BLaER1 treated with 17β-estradiol and CSF1 and Interleukin-3, amounts not matched to agents 10 nM and 100 nM (cell line): ENCODE measurements at regions not wholly inside any gene's neighbourhood (a gene's known extent, or its start where the extent isn't known, plus 50 kb on each side); places are given as distances from the start of the nearest gene placed in this dataset.

Source experiments
- H3K27ac ChIP-seq, 11 experiments: shearing (Covaris generic); formaldehyde crosslinking; 2 replicates each; pipeline ENCODE4 v1.8.1; 2022
- H3K27me3 ChIP-seq, 11 experiments: shearing (Covaris generic); formaldehyde crosslinking; 2 replicates each; pipeline ENCODE4 v1.8.1; 2022
- H3K36me3 ChIP-seq, 11 experiments: shearing (Covaris generic); formaldehyde crosslinking; 2 replicates each; pipeline ENCODE4 v1.8.1; 2022
- H3K4me1 ChIP-seq, 10 experiments: shearing (Covaris generic); formaldehyde crosslinking; 2 replicates each; pipeline ENCODE4 v1.8.1; 2022
- H3K4me2 ChIP-seq, 11 experiments: shearing (Covaris generic); formaldehyde crosslinking; 2 replicates each; pipeline ENCODE4 v1.8.1; 2022
- H3K4me3 ChIP-seq, 10 experiments: shearing (Covaris generic); formaldehyde crosslinking; 2 replicates each; pipeline ENCODE4 v1.8.1; 2022
- H3K9ac ChIP-seq, 11 experiments: shearing (Covaris generic); formaldehyde crosslinking; 2 replicates each; pipeline ENCODE4 v1.8.1; 2022
- H3K9me3 ChIP-seq, 11 experiments: shearing (Covaris generic); formaldehyde crosslinking; replicated peaks in 1 of 11; 2 replicates each; pipeline ENCODE4 v1.8.1; 2022
- H4K20me1 ChIP-seq, 11 experiments: shearing (Covaris generic); formaldehyde crosslinking; 2 replicates each; pipeline ENCODE4 v1.8.1; 2022
- Cebpa-rat ChIP-seq, 11 experiments: shearing (Covaris generic); IDR thresholded peaks; 2 replicates each; pipeline ENCODE4 v1.8.1; 2022

- no peak overlapping the region for H3K4me2 ChIP-seq
- TF ChIP-seq Cebpa-rat (IDR thresholded peaks at IDR 0.05), result no peak
- H4K20me1 ChIP-seq, result no peaks in the 10 kb centered on the region
- no peak overlapping the region for H3K9ac ChIP-seq
- H3K36me3 ChIP-seq, result no peaks in the 10 kb centered on the region
- H3K4me1 ChIP-seq, result no peaks in the 10 kb centered on the region
- no peaks in the 10 kb centered on the region for H3K27me3 ChIP-seq
- H3K27ac ChIP-seq, result no peak overlapping the region
- peaks cover 0 to 15% (median 4%) of the 10 kb centered on the region in 11 experiments; a peak in 7 of 22 replicates for H3K9me3 ChIP-seq
- no peak overlapping the region for H3K4me3 ChIP-seq
Observed at GRCh38 chr10:76684968-76685367, 952.6 kb downstream of the KCNMA1 start.

DNA sequence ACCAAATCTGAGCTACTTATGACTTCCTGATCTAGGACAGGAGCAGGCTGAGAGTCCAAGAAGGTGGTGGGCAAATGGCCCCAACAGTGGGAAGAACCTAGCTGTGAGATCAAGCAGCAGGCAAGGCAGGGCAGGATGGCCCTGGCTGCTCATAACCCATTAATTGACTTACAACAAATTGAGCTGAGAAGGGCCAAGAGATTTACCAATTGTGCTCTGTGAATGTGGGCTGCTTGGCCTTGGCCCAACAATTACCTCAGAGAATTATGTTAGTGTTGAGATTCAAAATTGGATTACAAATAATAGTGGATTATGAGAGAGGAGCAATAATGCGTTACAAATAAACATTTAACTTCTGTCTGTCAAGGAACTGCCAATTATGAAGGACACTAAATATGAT, 956.5 kb downstream of the KCNMA1 start:
- no peaks in the 10 kb centered on the region for H3K9me3 ChIP-seq
- H4K20me1 ChIP-seq, result no peaks in the 10 kb centered on the region
- H3K27ac ChIP-seq, result no peak overlapping the region
- no peaks in the 10 kb centered on the region for H3K36me3 ChIP-seq
- H3K4me2 ChIP-seq, result no peak overlapping the region
- H3K4me3 ChIP-seq, result no peak overlapping the region
- no peaks in the 10 kb centered on the region for H3K4me1 ChIP-seq
- TF ChIP-seq Cebpa-rat (IDR thresholded peaks at IDR 0.05), result no peak
- H3K27me3 ChIP-seq, result no peaks in the 10 kb centered on the region
- H3K9ac ChIP-seq, result no peak overlapping the region

DNA sequence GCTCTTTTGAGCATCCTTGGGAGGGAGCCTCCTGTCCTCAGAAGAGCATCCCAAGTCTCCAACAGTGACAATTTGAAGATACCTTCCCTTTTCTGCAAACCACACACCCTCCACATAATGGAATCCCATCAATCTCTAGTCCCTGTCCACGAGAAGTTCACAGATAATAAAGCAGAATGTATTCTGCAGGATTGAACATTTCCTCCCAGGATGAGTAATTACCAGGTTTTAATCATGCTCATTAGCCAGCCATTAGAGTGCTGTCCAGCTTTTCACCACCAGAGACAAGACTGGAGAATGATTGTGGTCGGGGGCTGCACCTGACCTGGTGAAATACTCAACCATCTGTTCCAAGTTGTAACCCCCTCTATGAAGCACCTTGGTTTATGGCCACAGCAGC, 958.6 kb downstream of the KCNMA1 start:
- Histone ChIP-seq H3K27me3 (no peaks in the 10 kb centered on the region), H3K9me3 (no peaks in the 10 kb centered on the region), H3K4me1 (no peaks in the 10 kb centered on the region), H3K9ac (no peak overlapping the region), H4K20me1 (no peaks in the 10 kb centered on the region), H3K4me2 (no peak overlapping the region), H3K36me3 (no peaks in the 10 kb centered on the region), H3K4me3 (no peak overlapping the region), H3K27ac (no peak overlapping the region)
- no peak for TF ChIP-seq Cebpa-rat (IDR thresholded peaks at IDR 0.05)

GRCh38 chr10:76675951-76676587, 961.5 kb downstream of the KCNMA1 start:
- H3K27me3 ChIP-seq, result no peaks in the 10 kb centered on the region
- no peaks in the 10 kb centered on the region for H3K9me3 ChIP-seq
- H3K4me1 ChIP-seq, result no peaks in the 10 kb centered on the region
- no peak for TF ChIP-seq Cebpa-rat (IDR thresholded peaks at IDR 0.05)
- H3K27ac ChIP-seq, result no peak overlapping the region
- no peak overlapping the region for H3K4me2 ChIP-seq
- H4K20me1 ChIP-seq, result no peaks in the 10 kb centered on the region
- H3K36me3 ChIP-seq, result no peaks in the 10 kb centered on the region
- H3K9ac ChIP-seq, result no peak overlapping the region
- H3K4me3 ChIP-seq, result no peak overlapping the region

DNA sequence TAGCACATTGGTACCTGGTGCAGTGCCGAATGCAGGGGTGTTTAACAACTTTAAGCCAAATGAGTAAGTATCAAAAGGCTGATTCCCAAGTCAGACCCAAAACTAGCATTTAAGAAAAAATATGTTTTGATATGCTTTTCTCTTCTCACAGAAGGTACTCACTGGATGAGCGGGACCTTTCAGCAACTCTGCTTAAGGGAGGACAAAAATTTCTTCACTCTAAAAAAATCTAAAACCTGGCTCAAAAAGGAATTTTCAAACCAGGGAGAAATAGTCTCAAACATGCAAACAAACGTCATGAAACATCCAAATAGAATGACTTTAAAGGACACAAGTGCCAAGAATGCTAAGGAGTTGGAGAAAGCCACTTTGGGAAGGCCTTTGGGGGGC, 962.1 kb downstream of the KCNMA1 start:
- Histone ChIP-seq H3K4me3 (no peak overlapping the region), H4K20me1 (no peaks in the 10 kb centered on the region), H3K4me2 (no peak overlapping the region), H3K27ac (no peak overlapping the region), H3K9me3 (no peaks in the 10 kb centered on the region), H3K36me3 (no peaks in the 10 kb centered on the region), H3K27me3 (no peaks in the 10 kb centered on the region), H3K4me1 (no peaks in the 10 kb centered on the region), H3K9ac (no peak overlapping the region)
- no peak for TF ChIP-seq Cebpa-rat (IDR thresholded peaks at IDR 0.05)

GRCh38 chr10:76667408-76668370, 969.9 kb downstream of the KCNMA1 start:
- H3K4me3 ChIP-seq, result no peak overlapping the region
- no peaks in the 10 kb centered on the region for H3K9me3 ChIP-seq
- no peaks in the 10 kb centered on the region for H3K27me3 ChIP-seq
- H4K20me1 ChIP-seq, result no peaks in the 10 kb centered on the region
- no peaks in the 10 kb centered on the region for H3K4me1 ChIP-seq
- no peaks in the 10 kb centered on the region for H3K36me3 ChIP-seq
- no peak overlapping the region for H3K9ac ChIP-seq
- no peak for TF ChIP-seq Cebpa-rat (IDR thresholded peaks at IDR 0.05)
- no peak overlapping the region for H3K4me2 ChIP-seq
- H3K27ac ChIP-seq, result no peak overlapping the region

DNA sequence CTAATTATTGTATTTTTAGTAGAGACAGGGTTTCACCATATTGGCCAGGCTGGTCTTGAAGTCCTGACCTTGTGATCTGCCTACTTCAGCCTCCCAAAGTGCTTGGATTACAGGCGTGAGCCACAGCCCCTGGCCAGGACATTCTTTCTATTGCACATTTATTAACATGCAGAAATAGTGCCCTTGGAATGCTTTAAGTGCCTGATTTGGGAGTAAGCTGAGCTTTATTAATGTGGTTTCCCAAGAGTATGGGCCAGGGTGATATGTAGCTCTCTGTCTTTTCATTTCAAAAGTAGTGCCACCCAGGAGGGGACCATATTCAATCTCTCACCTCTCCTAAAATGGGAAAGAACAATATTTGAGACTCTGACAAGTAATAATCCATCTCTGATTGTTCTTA, 970.7 kb downstream of the KCNMA1 start:
- no peak for TF ChIP-seq Cebpa-rat (IDR thresholded peaks at IDR 0.05)
- H3K36me3 ChIP-seq, result no peaks in the 10 kb centered on the region
- H3K9ac ChIP-seq, result no peak overlapping the region
- no peak overlapping the region for H3K4me2 ChIP-seq
- no peaks in the 10 kb centered on the region for H4K20me1 ChIP-seq
- no peaks in the 10 kb centered on the region for H3K9me3 ChIP-seq
- no peaks in the 10 kb centered on the region for H3K4me1 ChIP-seq
- no peak overlapping the region for H3K4me3 ChIP-seq
- H3K27me3 ChIP-seq, result no peaks in the 10 kb centered on the region
- no peak overlapping the region for H3K27ac ChIP-seq

- H3K4me2 ChIP-seq, result no peak overlapping the region
- TF ChIP-seq Cebpa-rat (IDR thresholded peaks at IDR 0.05), result peak in 2 of 11 experiments; percentile 24 to 65; a peak in 3 of 22 replicates
- H3K4me3 ChIP-seq, result no peak overlapping the region
- H4K20me1 ChIP-seq, result no peaks in the 10 kb centered on the region
- H3K9me3 ChIP-seq, result no peaks in the 10 kb centered on the region
- no peaks in the 10 kb centered on the region for H3K4me1 ChIP-seq
- H3K9ac ChIP-seq, result no peak overlapping the region
- H3K36me3 ChIP-seq, result no peaks in the 10 kb centered on the region
- H3K27me3 ChIP-seq, result no peaks in the 10 kb centered on the region
- H3K27ac ChIP-seq, result no peak overlapping the region
Observed at GRCh38 chr10:76665029-76665428, 972.6 kb downstream of the KCNMA1 start.

DNA sequence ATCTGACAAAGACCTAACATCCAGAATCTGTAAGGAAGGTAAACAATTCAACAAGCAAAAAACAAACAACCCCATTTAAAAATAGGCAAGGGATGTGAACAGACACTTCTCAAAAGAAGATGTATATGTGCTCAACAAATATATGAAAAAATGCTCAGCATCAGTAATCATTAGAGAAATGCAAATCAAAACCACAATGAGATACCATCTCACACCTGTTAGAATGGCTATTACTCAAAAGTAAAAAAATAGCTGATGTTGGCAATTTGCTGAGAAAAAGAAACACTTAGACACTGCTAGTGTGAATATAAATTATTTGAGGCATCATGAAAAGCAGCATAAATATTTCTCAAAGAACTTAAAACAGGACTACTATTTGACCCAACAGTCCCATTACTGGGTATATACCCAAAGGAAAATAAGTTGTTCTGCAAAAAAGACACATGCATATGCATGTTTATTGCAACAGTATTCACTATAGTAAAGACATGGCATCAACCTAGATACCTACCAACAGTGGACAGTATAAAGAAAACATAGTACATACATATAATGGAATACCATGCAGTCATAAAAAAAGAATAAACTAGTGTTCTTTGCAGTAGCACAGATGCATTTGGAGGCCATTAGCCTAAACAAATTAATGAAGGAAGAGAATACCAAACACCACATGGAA, 980.1 kb downstream of the KCNMA1 start:
- no peak for TF ChIP-seq Cebpa-rat (IDR thresholded peaks at IDR 0.05)
- H3K4me2 ChIP-seq, result no peak overlapping the region
- no peaks in the 10 kb centered on the region for H4K20me1 ChIP-seq

More for the DNA sequence above, 980.1 kb downstream of the KCNMA1 start:
- Histone ChIP-seq H3K9ac (no peak overlapping the region), H3K4me1 (no peaks in the 10 kb centered on the region), H3K27ac (no peak overlapping the region), H3K4me3 (no peak overlapping the region), H3K9me3 (no peaks in the 10 kb centered on the region), H3K27me3 (no peaks in the 10 kb centered on the region), H3K36me3 (no peaks in the 10 kb centered on the region)
